HEK293 (cell line): ENCODE measurements at regions not wholly inside any gene's neighbourhood (a gene's known extent, or its start where the extent isn't known, plus 50 kb on each side); places are given as distances from the start of the nearest gene placed in this dataset.

Experiments used
- CTCF ChIA-PET: fragments of 350-600 bp; formaldehyde crosslinking; extraction: SDS; loops from one replicate; lab custom pipeline; 2021; ENCODE audit warnings: antibody characterized with exemption; lab: Yijun Ruan, JAX
- POLR2A ChIA-PET: fragments of 300-600 bp; formaldehyde crosslinking; extraction: SDS; loops from one replicate; lab custom pipeline; 2020; ENCODE audit warnings: antibody characterized with exemption, inconsistent platforms; lab: Yijun Ruan, JAX
- H3K27ac ChIP-seq: fragments of 200-500 bp; sonication (Bioruptor generic); 2 replicates; pipeline ENCODE4 v1.5.1; 2014; ENCODE audit warnings: low read depth, low read length, control low read depth, inconsistent platforms; ENCODE audit errors: extremely low read depth
- H3K36me3 ChIP-seq, 2 experiments: fragments of 200-500 bp in 1 of 2; sonication (Bioruptor generic) in 1 of 2; 1 replicate in 1 of 2; 2 replicates in 1 of 2; pipeline ENCODE4 v1.5.1; 2014 to 2017; ENCODE audit warnings: inconsistent platforms in 2 of 2, low read length in 2 of 2; ENCODE audit not compliant: control insufficient read depth in 2 of 2, insufficient read depth in 1 of 2
- H3K4me1 ChIP-seq: fragments of 200-500 bp; sonication (Bioruptor generic); 2 replicates; pipeline ENCODE4 v1.5.1; 2014; ENCODE audit warnings: mild to moderate bottlenecking, low read length, inconsistent platforms; ENCODE audit not compliant: control insufficient read depth, insufficient read depth
- H3K4me3 ChIP-seq: 2 replicates; pipeline ENCODE4 v1.5.1; 2011; ENCODE audit warnings: low read depth, mild to moderate bottlenecking, control low read depth, low read length, moderate library complexity
- H3K9me3 ChIP-seq: fragments of 200-500 bp; sonication (Bioruptor generic); 2 replicates; pipeline ENCODE4 v1.5.1; 2014; ENCODE audit warnings: low read depth, low read length, inconsistent platforms; ENCODE audit not compliant: control insufficient read depth, insufficient read depth
- IKZF3 ChIP-seq: fragments of 450-650 bp; IDR thresholded peaks from 2 replicates; pipeline ENCODE4 v1.5.0; 2018; ENCODE audit warnings: missing biosample characterization, mild to moderate bottlenecking, missing genetic modification characterization, moderate library complexity
- SETDB1 ChIP-seq: IDR thresholded peaks from one replicate; pipeline ENCODE4 v1.6.1; 2017; ENCODE audit warnings: mild to moderate bottlenecking, low read length, moderate library complexity, mixed read lengths; ENCODE audit not compliant: insufficient read length
- TRIM28 ChIP-seq: IDR thresholded peaks from 2 replicates; pipeline ENCODE4 v1.6.1; 2011; ENCODE audit warnings: low read length, control low read depth, borderline replicate concordance
- ZBTB1 ChIP-seq: fragments of 450-650 bp; formaldehyde crosslinking; IDR thresholded peaks from 2 replicates; pipeline ENCODE4 v1.5.1; 2016; ENCODE audit warnings: missing biosample characterization, missing genetic modification characterization
- ZBTB10 ChIP-seq: fragments of 450-650 bp; formaldehyde crosslinking; IDR thresholded peaks from 2 replicates; pipeline ENCODE4 v1.5.1; 2016; ENCODE audit warnings: missing biosample characterization, missing genetic modification characterization
- ZBTB8A ChIP-seq: fragments of 450-650 bp; formaldehyde crosslinking; IDR thresholded peaks from 2 replicates; pipeline ENCODE4 v1.5.1; 2016; ENCODE audit warnings: missing biosample characterization, missing genetic modification characterization
- ZFP37 ChIP-seq: fragments of 450-650 bp; formaldehyde crosslinking; IDR thresholded peaks from 2 replicates; pipeline ENCODE4 v1.5.1; 2016; ENCODE audit warnings: missing biosample characterization, missing genetic modification characterization
- ZNF148 ChIP-seq: fragments of 450-650 bp; formaldehyde crosslinking; IDR thresholded peaks from 2 replicates; pipeline ENCODE4 v1.5.0; 2017; ENCODE audit warnings: missing biosample characterization, missing genetic modification characterization, borderline replicate concordance
- ZNF16 ChIP-seq: fragments of 450-650 bp; formaldehyde crosslinking; IDR thresholded peaks from 2 replicates; pipeline ENCODE4 v1.5.1; 2016; ENCODE audit warnings: low read depth, missing biosample characterization, missing genetic modification characterization
- ZNF174 ChIP-seq: fragments of 450-650 bp; formaldehyde crosslinking; IDR thresholded peaks from 2 replicates; pipeline ENCODE4 v1.5.0; 2017; ENCODE audit warnings: missing biosample characterization, mild to moderate bottlenecking, missing genetic modification characterization
- ZNF280C ChIP-seq: fragments of 450-650 bp; formaldehyde crosslinking; IDR thresholded peaks from 2 replicates; pipeline ENCODE4 v1.5.1; 2016; ENCODE audit warnings: missing biosample characterization, missing genetic modification characterization
- ZNF341 ChIP-seq: fragments of 450-650 bp; formaldehyde crosslinking; IDR thresholded peaks from 2 replicates; pipeline ENCODE4; 2016; ENCODE audit warnings: low read depth, missing biosample characterization, missing genetic modification characterization
- ZNF394 ChIP-seq: fragments of 450-650 bp; formaldehyde crosslinking; IDR thresholded peaks from 2 replicates; pipeline ENCODE4 v1.5.1; 2016; ENCODE audit warnings: missing biosample characterization, missing genetic modification characterization, mild to moderate bottlenecking, moderate library complexity, borderline replicate concordance
- ZNF449 ChIP-seq: fragments of 450-650 bp; formaldehyde crosslinking; IDR thresholded peaks from 2 replicates; pipeline ENCODE4 v1.5.1; 2017; ENCODE audit warnings: missing biosample characterization, mild to moderate bottlenecking, missing genetic modification characterization, moderate library complexity
- ZNF529 ChIP-seq: fragments of 450-650 bp; formaldehyde crosslinking; IDR thresholded peaks from 2 replicates; pipeline ENCODE4 v1.5.1; 2017; ENCODE audit warnings: missing genetic modification characterization, missing biosample characterization; ENCODE audit not compliant: insufficient replicate concordance
- ZNF561 ChIP-seq: fragments of 450-650 bp; IDR thresholded peaks from 2 replicates; pipeline ENCODE4 v1.5.1; 2018; ENCODE audit warnings: missing biosample characterization, missing genetic modification characterization, borderline replicate concordance
- ZNF670 ChIP-seq: fragments of 450-650 bp; formaldehyde crosslinking; IDR thresholded peaks from 2 replicates; pipeline ENCODE4 v1.5.1; 2016; ENCODE audit warnings: missing biosample characterization, missing genetic modification characterization, low read depth
- ZNF704 ChIP-seq: fragments of 450-650 bp; formaldehyde crosslinking; IDR thresholded peaks from 2 replicates; pipeline ENCODE4 v1.5.1; 2016; ENCODE audit warnings: missing biosample characterization, missing genetic modification characterization
- ZNF776 ChIP-seq: fragments of 450-650 bp; formaldehyde crosslinking; IDR thresholded peaks from 2 replicates; pipeline ENCODE4 v1.5.0; 2017; ENCODE audit warnings: missing biosample characterization, missing genetic modification characterization, borderline replicate concordance
- ZNF791 ChIP-seq: fragments of 450-650 bp; formaldehyde crosslinking; IDR thresholded peaks from 2 replicates; pipeline ENCODE4 v1.5.1; 2016; ENCODE audit warnings: missing biosample characterization, missing genetic modification characterization

GRCh38 chr2:188065386-188065785 is 226.3 kb upstream of the GULP1 start:
- Histone ChIP-seq H3K4me3 (no peak overlapping the region), H3K27ac (no peak overlapping the region), H3K9me3 (no peaks in the 10 kb centered on the region)
- TF ChIP-seq ZBTB1 (tag by site-specific recombination) (no peak), ZNF449 (tag by site-specific recombination) (no peak), ZNF341 (tag by site-specific recombination) (no peak), ZNF280C (tag by site-specific recombination) (no peak), ZNF704 (tag by site-specific recombination) (no peak), ZNF561 (tag by site-specific recombination) (no peak), ZNF148 (tag by site-specific recombination) (no peak)
- TF ChIP-seq, all 188 proteins: peak for 0
- H3K4me1 ChIP-seq: no peaks in the 10 kb centered on the region
- ChIA-PET CTCF (no interaction called here), POLR2A (no interaction called here)
- no peaks in the 10 kb centered on the region for H3K36me3 ChIP-seq

- no peaks in the 10 kb centered on the region for H3K36me3 ChIP-seq
- CTCF ChIA-PET: interaction anchor here (0.6 kb wide), 2 partner anchors 9 to 10 kb away, joined by 3 to 4 read pairs; no protein-coding TSS in a partner anchor
- H3K4me3 ChIP-seq: no peak overlapping the region
- H3K4me1 ChIP-seq: no peaks in the 10 kb centered on the region
- no peaks in the 10 kb centered on the region for H3K9me3 ChIP-seq
- no peak overlapping the region for H3K27ac ChIP-seq
- TF ChIP-seq SETDB1 (peak; percentile 29), TRIM28 (no peak), ZNF529 (no peak)
- POLR2A ChIA-PET: no interaction called here
Measured at GRCh38 chr2:188068093-188068492, 223.6 kb upstream of the GULP1 start.

GRCh38 chr2:188076149-188077056 is 215.3 kb upstream of the GULP1 start:
- CTCF ChIA-PET: interaction anchor here (0.7 kb wide), 2 partner anchors 9 to 22 kb away, joined by 3 read pairs; no protein-coding TSS in a partner anchor
- no peaks in the 10 kb centered on the region for H3K9me3 ChIP-seq
- POLR2A ChIA-PET: no interaction called here
- H3K36me3 ChIP-seq: no peaks in the 10 kb centered on the region
- H3K27ac ChIP-seq: no peak overlapping the region
- no peak overlapping the region for H3K4me3 ChIP-seq
- H3K4me1 ChIP-seq: no peaks in the 10 kb centered on the region
- TF ChIP-seq IKZF3 (tag by site-specific recombination): no peak
- TF ChIP-seq ZNF791 (tag by site-specific recombination): no peak
- no peak for TF ChIP-seq ZNF670 (tag by site-specific recombination)
- TF ChIP-seq ZNF776 (tag by site-specific recombination): no peak
- TF ChIP-seq ZNF16: no peak
- TF ChIP-seq ZBTB10 (tag by site-specific recombination): no peak
- TF ChIP-seq ZNF174 (tag by site-specific recombination): no peak
- no peak for TF ChIP-seq ZFP37 (tag by site-specific recombination)
- no peak for TF ChIP-seq ZBTB8A (tag by site-specific recombination)
- no peak for TF ChIP-seq ZNF394 (tag by site-specific recombination)
